Thyroid gland (tissue), 4 donors: ENCODE measurements at regions not wholly inside any gene's neighbourhood (a gene's known extent, or its start where the extent isn't known, plus 50 kb on each side); places are given as distances from the start of the nearest gene placed in this dataset.

Experiments used
- CTCF ChIP-seq, 6 experiments: fragments of 200-600 bp in 3 of 6; fragments of 450-650 bp in 3 of 6; sonication (generic) in 3 of 6; IDR thresholded peaks; one replicate each; pipeline ENCODE4 v1.5.1; 2016 to 2019; ENCODE audit warnings: antibody characterized with exemption in 6 of 6, mild to moderate bottlenecking in 2 of 6, inconsistent platforms in 1 of 6, moderate library complexity in 1 of 6
- POLR2A ChIP-seq, 2 donors: fragments of 450-650 bp; IDR thresholded peaks; one replicate each; pipeline ENCODE4 v1.6.1; 2017; ENCODE audit warnings: antibody characterized with exemption in 2 of 2, mild to moderate bottlenecking in 2 of 2, moderate library complexity in 1 of 2

GRCh38 chr18:64659196-64659595 is 510.3 kb upstream of the LINC00305 start:
- TF ChIP-seq CTCF (IDR thresholded peaks at IDR 0.05): no peak
- TF ChIP-seq POLR2A (IDR thresholded peaks at IDR 0.05): no peak
